ENCODE measurements at regions not wholly inside any gene's neighbourhood (a gene's known extent, or its start where the extent isn't known, plus 50 kb on each side); places are given as distances from the start of the nearest gene placed in this dataset.

- no peaks in the 10 kb centered on the region for H3K27me3 ChIP-seq
- DNase-seq (ENCODE audit: low spot score) = no peak
- H3K9me2 ChIP-seq (replicated peaks; ENCODE audit: insufficient read depth) = no peaks in the 10 kb centered on the region
- no peaks in the 10 kb centered on the region for H3K36me3 ChIP-seq (replicated peaks; ENCODE audit: insufficient read depth, low read depth)
- no peak for TF ChIP-seq EZH2phosphoT487 (IDR thresholded peaks at IDR 0.05; ENCODE audit: low read depth, severe bottlenecking, unreplicated experiment)
- TF ChIP-seq, protein P1, sequence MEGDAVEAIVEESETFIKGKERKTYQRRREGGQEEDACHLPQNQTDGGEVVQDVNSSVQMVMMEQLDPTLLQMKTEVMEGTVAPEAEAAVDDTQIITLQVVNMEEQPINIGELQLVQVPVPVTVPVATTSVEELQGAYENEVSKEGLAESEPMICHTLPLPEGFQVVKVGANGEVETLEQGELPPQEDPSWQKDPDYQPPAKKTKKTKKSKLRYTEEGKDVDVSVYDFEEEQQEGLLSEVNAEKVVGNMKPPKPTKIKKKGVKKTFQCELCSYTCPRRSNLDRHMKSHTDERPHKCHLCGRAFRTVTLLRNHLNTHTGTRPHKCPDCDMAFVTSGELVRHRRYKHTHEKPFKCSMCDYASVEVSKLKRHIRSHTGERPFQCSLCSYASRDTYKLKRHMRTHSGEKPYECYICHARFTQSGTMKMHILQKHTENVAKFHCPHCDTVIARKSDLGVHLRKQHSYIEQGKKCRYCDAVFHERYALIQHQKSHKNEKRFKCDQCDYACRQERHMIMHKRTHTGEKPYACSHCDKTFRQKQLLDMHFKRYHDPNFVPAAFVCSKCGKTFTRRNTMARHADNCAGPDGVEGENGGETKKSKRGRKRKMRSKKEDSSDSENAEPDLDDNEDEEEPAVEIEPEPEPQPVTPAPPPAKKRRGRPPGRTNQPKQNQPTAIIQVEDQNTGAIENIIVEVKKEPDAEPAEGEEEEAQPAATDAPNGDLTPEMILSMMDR (IDR thresholded peaks at IDR 0.05; ENCODE audit: poor library complexity) = no peak
- no peak for TF ChIP-seq EZH2 (IDR thresholded peaks at IDR 0.05; ENCODE audit: borderline replicate concordance)
- peaks cover 8% of the 10 kb centered on the region for H3K9me3 ChIP-seq (ENCODE audit: low read depth)
- no peaks in the 10 kb centered on the region for H3K4me1 ChIP-seq (ENCODE audit: insufficient read depth)
- no peak overlapping the region for H3K4me2 ChIP-seq
- no peaks in the 10 kb centered on the region for H3K79me2 ChIP-seq
- no peaks in the 10 kb centered on the region for H4K20me1 ChIP-seq (ENCODE audit: insufficient read depth, poor library complexity, severe bottlenecking)
- WGBS (ENCODE audit: low lambda C conversion rate, missing lambda C conversion rate) = 79% methylated on average over 3 of the region's 3 CpGs
- no peak overlapping the region for H3K27ac ChIP-seq
- no peak overlapping the region for H3K4me3 ChIP-seq
- no peak overlapping the region for H2AFZ ChIP-seq
Observed at GRCh38 chr4:79689740-79690139, 281.7 kb upstream of the GK2 start.

DNA sequence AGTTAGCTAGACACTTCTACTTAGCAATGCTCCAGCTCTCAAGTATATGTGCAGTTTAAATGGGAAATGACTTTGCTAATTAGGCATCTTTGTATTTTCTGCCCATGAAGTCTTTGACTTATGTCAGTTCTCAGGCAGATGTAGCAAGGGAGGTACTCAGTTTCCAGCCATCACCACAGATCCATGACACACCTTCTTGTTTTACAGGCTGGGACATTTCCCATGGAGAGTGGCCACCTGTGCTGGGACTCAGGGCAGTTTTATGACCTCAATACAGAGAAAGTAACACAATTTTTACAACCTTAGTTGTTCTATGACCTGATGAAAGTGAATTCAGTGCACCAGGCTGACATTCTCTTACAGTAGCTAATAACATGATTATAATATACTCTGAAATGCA lies 280.7 kb upstream of the GK2 start:
- Histone ChIP-seq H3K79me2 (no peaks in the 10 kb centered on the region), H3K4me1 (ENCODE audit: insufficient read depth) (no peaks in the 10 kb centered on the region), H3K4me2 (no peak overlapping the region), H3K27ac (no peak overlapping the region), H4K20me1 (ENCODE audit: insufficient read depth, poor library complexity, severe bottlenecking) (no peaks in the 10 kb centered on the region), H3K36me3 (replicated peaks; ENCODE audit: insufficient read depth, low read depth) (no peaks in the 10 kb centered on the region), H3K9me2 (replicated peaks; ENCODE audit: insufficient read depth) (no peaks in the 10 kb centered on the region), H2AFZ (no peak overlapping the region), H3K4me3 (no peak overlapping the region), H3K9me3 (ENCODE audit: low read depth) (no peaks in the 10 kb centered on the region), H3K27me3 (no peaks in the 10 kb centered on the region)
- TF ChIP-seq, protein P1 (IDR thresholded peaks at IDR 0.05; ENCODE audit: poor library complexity) = no peak
- no peak for TF ChIP-seq EZH2 (IDR thresholded peaks at IDR 0.05; ENCODE audit: borderline replicate concordance)
- no peak for TF ChIP-seq EZH2phosphoT487 (IDR thresholded peaks at IDR 0.05; ENCODE audit: low read depth, severe bottlenecking, unreplicated experiment)
- DNase-seq (ENCODE audit: low spot score) = no peak

DNA sequence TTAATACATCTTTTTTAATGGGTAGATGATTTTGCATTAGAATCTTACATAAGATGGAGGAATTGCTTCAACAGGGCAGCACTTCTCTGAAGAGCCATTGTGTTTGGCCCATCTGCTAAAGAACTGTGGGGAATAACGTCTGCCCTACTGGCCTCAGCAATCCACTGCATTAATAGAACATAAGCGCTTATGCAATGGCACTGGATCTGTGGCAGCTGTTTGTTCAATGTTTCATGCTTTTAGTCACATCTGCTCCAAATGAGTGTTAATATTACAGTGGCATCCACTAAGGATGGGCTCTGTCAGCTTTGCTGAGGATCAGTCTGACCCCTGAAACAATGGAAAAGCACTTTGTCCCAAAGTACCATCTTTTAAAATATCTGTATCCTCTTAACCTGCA lies 279.0 kb upstream of the GK2 start:
- Histone ChIP-seq H3K79me2 (no peaks in the 10 kb centered on the region), H3K9me2 (replicated peaks; ENCODE audit: insufficient read depth) (no peaks in the 10 kb centered on the region), H3K4me3 (no peak overlapping the region), H3K27ac (no peak overlapping the region), H3K27me3 (no peaks in the 10 kb centered on the region), H2AFZ (no peak overlapping the region), H3K4me1 (ENCODE audit: insufficient read depth) (no peaks in the 10 kb centered on the region), H4K20me1 (ENCODE audit: insufficient read depth, poor library complexity, severe bottlenecking) (no peaks in the 10 kb centered on the region), H3K36me3 (replicated peaks; ENCODE audit: insufficient read depth, low read depth) (no peaks in the 10 kb centered on the region), H3K4me2 (no peak overlapping the region), H3K9me3 (ENCODE audit: low read depth) (no peaks in the 10 kb centered on the region)
- no peak for DNase-seq (ENCODE audit: low spot score)
- TF ChIP-seq EZH2phosphoT487 (IDR thresholded peaks at IDR 0.05; ENCODE audit: low read depth, severe bottlenecking, unreplicated experiment) = no peak
- 79% methylated on average over 2 of the region's 2 CpGs for WGBS (ENCODE audit: low lambda C conversion rate, missing lambda C conversion rate)

GRCh38 chr4:79685542-79685941 lies 277.5 kb upstream of the GK2 start:
- Histone ChIP-seq H3K27ac (no peak overlapping the region), H2AFZ (no peak overlapping the region), H3K4me2 (no peak overlapping the region), H3K4me1 (ENCODE audit: insufficient read depth) (no peaks in the 10 kb centered on the region), H3K79me2 (no peaks in the 10 kb centered on the region), H3K9me2 (replicated peaks; ENCODE audit: insufficient read depth) (no peaks in the 10 kb centered on the region), H3K36me3 (replicated peaks; ENCODE audit: insufficient read depth, low read depth) (no peaks in the 10 kb centered on the region), H3K9me3 (ENCODE audit: low read depth) (no peaks in the 10 kb centered on the region), H3K4me3 (no peak overlapping the region), H3K27me3 (no peaks in the 10 kb centered on the region), H4K20me1 (ENCODE audit: insufficient read depth, poor library complexity, severe bottlenecking) (no peaks in the 10 kb centered on the region)
- no peak for DNase-seq (ENCODE audit: low spot score)
- TF ChIP-seq, protein P1 (IDR thresholded peaks at IDR 0.05; ENCODE audit: poor library complexity) = no peak
- TF ChIP-seq EZH2phosphoT487 (IDR thresholded peaks at IDR 0.05; ENCODE audit: low read depth, severe bottlenecking, unreplicated experiment) = no peak
- no peak for TF ChIP-seq EZH2 (IDR thresholded peaks at IDR 0.05; ENCODE audit: borderline replicate concordance)
- 92% methylated on average over 2 of the region's 2 CpGs for WGBS (ENCODE audit: low lambda C conversion rate, missing lambda C conversion rate)

Data from hepatocyte (in vitro differentiated cells).